ENCODE measurements at regions not wholly inside any gene's neighbourhood (a gene's known extent, or its start where the extent isn't known, plus 50 kb on each side); places are given as distances from the start of the nearest gene placed in this dataset.

DNA sequence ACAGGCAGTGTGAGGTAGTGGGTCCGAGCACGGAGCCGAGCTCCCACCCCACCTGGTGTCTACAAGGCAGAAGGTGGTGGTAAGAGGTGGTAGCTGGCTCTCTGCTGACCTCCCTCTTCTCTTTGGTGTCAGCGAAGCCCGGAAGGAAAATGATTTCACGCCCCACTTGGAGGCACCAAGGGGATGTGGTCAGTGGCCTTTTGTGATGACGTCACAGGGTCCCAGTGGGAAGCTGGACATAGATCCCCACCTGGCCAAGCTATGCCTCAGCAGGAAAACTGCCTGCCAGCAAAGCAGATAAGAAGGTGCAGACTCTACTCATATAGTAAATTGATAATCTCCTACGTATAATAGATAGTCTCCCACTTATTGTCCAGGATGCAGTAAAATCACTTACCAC lies 183.7 kb upstream of the ALKAL2 start:
- H3K4me1 ChIP-seq (ENCODE audit: control insufficient read depth, extremely low read depth, insufficient read depth, low read length), result no peaks in the 10 kb centered on the region
- no peaks in the 10 kb centered on the region for H3K9me3 ChIP-seq (ENCODE audit: control insufficient read depth, insufficient read depth, low read depth, low read length)
- no peak overlapping the region for H3K4me3 ChIP-seq (replicated peaks in 1 of 4; ENCODE audit: control extremely low read depth in 1 of 4, insufficient read depth in 1 of 4, low read depth in 3 of 4, low read length in 4 of 4)
- DNase-seq (ENCODE audit: low read depth in 2 of 2), result no peak
- H3K27me3 ChIP-seq (ENCODE audit: control insufficient read depth, insufficient read depth, low read length), result no peaks in the 10 kb centered on the region
- H2AFZ ChIP-seq (ENCODE audit: low read length), result no peak overlapping the region
- no peaks in the 10 kb centered on the region for H3K36me3 ChIP-seq (ENCODE audit: control insufficient read depth, insufficient read depth, low read length)
- TF ChIP-seq EZH2 (IDR thresholded peaks at IDR 0.05; ENCODE audit: low read length, missing control alignments), result no peak
- TF ChIP-seq, protein P1, sequence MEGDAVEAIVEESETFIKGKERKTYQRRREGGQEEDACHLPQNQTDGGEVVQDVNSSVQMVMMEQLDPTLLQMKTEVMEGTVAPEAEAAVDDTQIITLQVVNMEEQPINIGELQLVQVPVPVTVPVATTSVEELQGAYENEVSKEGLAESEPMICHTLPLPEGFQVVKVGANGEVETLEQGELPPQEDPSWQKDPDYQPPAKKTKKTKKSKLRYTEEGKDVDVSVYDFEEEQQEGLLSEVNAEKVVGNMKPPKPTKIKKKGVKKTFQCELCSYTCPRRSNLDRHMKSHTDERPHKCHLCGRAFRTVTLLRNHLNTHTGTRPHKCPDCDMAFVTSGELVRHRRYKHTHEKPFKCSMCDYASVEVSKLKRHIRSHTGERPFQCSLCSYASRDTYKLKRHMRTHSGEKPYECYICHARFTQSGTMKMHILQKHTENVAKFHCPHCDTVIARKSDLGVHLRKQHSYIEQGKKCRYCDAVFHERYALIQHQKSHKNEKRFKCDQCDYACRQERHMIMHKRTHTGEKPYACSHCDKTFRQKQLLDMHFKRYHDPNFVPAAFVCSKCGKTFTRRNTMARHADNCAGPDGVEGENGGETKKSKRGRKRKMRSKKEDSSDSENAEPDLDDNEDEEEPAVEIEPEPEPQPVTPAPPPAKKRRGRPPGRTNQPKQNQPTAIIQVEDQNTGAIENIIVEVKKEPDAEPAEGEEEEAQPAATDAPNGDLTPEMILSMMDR (conservative IDR thresholded peaks at IDR 0.05 in 1 of 2, IDR thresholded peaks at IDR 0.05 in 1 of 2; ENCODE audit: low read depth in 1 of 2, low read length in 2 of 2), result no peak
- no peaks in the 10 kb centered on the region for H4K20me1 ChIP-seq (ENCODE audit: control insufficient read depth, extremely low read depth, insufficient read depth, low read length)
- H3K4me2 ChIP-seq (ENCODE audit: extremely low read depth, insufficient read depth, low read length), result no peak overlapping the region
- H3K27ac ChIP-seq (ENCODE audit: insufficient read depth, low read length), result no peak overlapping the region
- H3K9ac ChIP-seq (ENCODE audit: insufficient read depth, low read length), result no peak overlapping the region
- H3K79me2 ChIP-seq (ENCODE audit: control insufficient read depth, insufficient read depth, low read length), result no peaks in the 10 kb centered on the region

GRCh38 chr2:469514-469913 lies 181.6 kb upstream of the ALKAL2 start:
- DNase-seq (ENCODE audit: low read depth in 2 of 2), result no peak
- no peak overlapping the region for H3K27ac ChIP-seq (ENCODE audit: insufficient read depth, low read length)
- H3K79me2 ChIP-seq (ENCODE audit: control insufficient read depth, insufficient read depth, low read length), result no peaks in the 10 kb centered on the region
- H3K9me3 ChIP-seq (ENCODE audit: control insufficient read depth, insufficient read depth, low read depth, low read length), result no peaks in the 10 kb centered on the region
- no peaks in the 10 kb centered on the region for H3K36me3 ChIP-seq (ENCODE audit: control insufficient read depth, insufficient read depth, low read length)
- no peak overlapping the region for H3K4me2 ChIP-seq (ENCODE audit: extremely low read depth, insufficient read depth, low read length)
- H4K20me1 ChIP-seq (ENCODE audit: control insufficient read depth, extremely low read depth, insufficient read depth, low read length), result no peaks in the 10 kb centered on the region
- no peaks in the 10 kb centered on the region for H3K4me1 ChIP-seq (ENCODE audit: control insufficient read depth, extremely low read depth, insufficient read depth, low read length)
- TF ChIP-seq EZH2 (IDR thresholded peaks at IDR 0.05; ENCODE audit: low read length, missing control alignments), result no peak
- TF ChIP-seq, protein P1 (conservative IDR thresholded peaks at IDR 0.05 in 1 of 2, IDR thresholded peaks at IDR 0.05 in 1 of 2; ENCODE audit: low read depth in 1 of 2, low read length in 2 of 2), result no peak
- H3K4me3 ChIP-seq (replicated peaks in 1 of 4; ENCODE audit: control extremely low read depth in 1 of 4, insufficient read depth in 1 of 4, low read depth in 3 of 4, low read length in 4 of 4), result no peak overlapping the region
- no peak overlapping the region for H2AFZ ChIP-seq (ENCODE audit: low read length)
- no peaks in the 10 kb centered on the region for H3K27me3 ChIP-seq (ENCODE audit: control insufficient read depth, insufficient read depth, low read length)
- no peak overlapping the region for H3K9ac ChIP-seq (ENCODE audit: insufficient read depth, low read length)

GRCh38 chr2:468648-469336 lies 180.9 kb upstream of the ALKAL2 start:
- Histone ChIP-seq H3K27me3 (ENCODE audit: control insufficient read depth, insufficient read depth, low read length) (no peaks in the 10 kb centered on the region), H4K20me1 (ENCODE audit: control insufficient read depth, extremely low read depth, insufficient read depth, low read length) (no peaks in the 10 kb centered on the region), H3K79me2 (ENCODE audit: control insufficient read depth, insufficient read depth, low read length) (no peaks in the 10 kb centered on the region), H3K4me1 (ENCODE audit: control insufficient read depth, extremely low read depth, insufficient read depth, low read length) (no peaks in the 10 kb centered on the region), H3K9ac (ENCODE audit: insufficient read depth, low read length) (no peak overlapping the region), H3K9me3 (ENCODE audit: control insufficient read depth, insufficient read depth, low read depth, low read length) (no peaks in the 10 kb centered on the region), H3K27ac (ENCODE audit: insufficient read depth, low read length) (no peak overlapping the region), H3K4me2 (ENCODE audit: extremely low read depth, insufficient read depth, low read length) (no peak overlapping the region), H3K36me3 (ENCODE audit: control insufficient read depth, insufficient read depth, low read length) (no peaks in the 10 kb centered on the region), H3K4me3 (replicated peaks in 1 of 4; ENCODE audit: control extremely low read depth in 1 of 4, insufficient read depth in 1 of 4, low read depth in 3 of 4, low read length in 4 of 4) (no peak overlapping the region), H2AFZ (ENCODE audit: low read length) (no peak overlapping the region)
- TF ChIP-seq EZH2 (IDR thresholded peaks at IDR 0.05; ENCODE audit: low read length, missing control alignments), result no peak
- TF ChIP-seq, protein P1 (conservative IDR thresholded peaks at IDR 0.05 in 1 of 2, IDR thresholded peaks at IDR 0.05 in 1 of 2; ENCODE audit: low read depth in 1 of 2, low read length in 2 of 2), result no peak
- DNase-seq (ENCODE audit: low read depth in 2 of 2), result no peak
